SU-DHL-6 (cell line): ENCODE measurements at regions not wholly inside any gene's neighbourhood (a gene's known extent, or its start where the extent isn't known, plus 50 kb on each side); places are given as distances from the start of the nearest gene placed in this dataset.

Experiments used
- H2AFZ ChIP-seq: fragments of 200-600 bp; sonication (generic); 2 replicates; pipeline ENCODE4 v1.6.1; 2014; ENCODE audit warnings: low read depth, mild to moderate bottlenecking, moderate library complexity, mixed read lengths, antibody characterized with exemption, low read length; ENCODE audit not compliant: severe bottlenecking
- H3F3A ChIP-seq: fragments of 200-600 bp; shearing (Covaris generic); 2 replicates; pipeline ENCODE4 v1.6.0; 2016; ENCODE audit warnings: antibody characterized with exemption, mild to moderate bottlenecking; ENCODE audit not compliant: insufficient read depth
- H3K27ac ChIP-seq: fragments of 200-600 bp; sonication (generic); 2 replicates; pipeline ENCODE4 v1.5.1; 2016; ENCODE audit warnings: low read depth, mild to moderate bottlenecking, low read length, moderate library complexity, mixed read lengths
- H3K27me3 ChIP-seq: fragments of 200-600 bp; sonication (generic), shearing (Covaris generic); 2 replicates; pipeline ENCODE4 v1.6.0; 2014; ENCODE audit warnings: mild to moderate bottlenecking, low read length
- H3K36me3 ChIP-seq: fragments of 200-600 bp; sonication (generic); 2 replicates; pipeline ENCODE4 v1.6.1; 2014; ENCODE audit warnings: mild to moderate bottlenecking, low read length, mixed read lengths
- H3K4me2 ChIP-seq: fragments of 300-600, 200-600 bp; shearing (Covaris generic), sonication (generic); 2 replicates; pipeline ENCODE4 v1.6.0; 2014; ENCODE audit warnings: low read length, low read depth, mild to moderate bottlenecking; ENCODE audit not compliant: poor library complexity, severe bottlenecking
- H3K4me3 ChIP-seq: fragments of 200-600 bp; sonication (generic); 2 replicates; pipeline ENCODE4 v1.5.1; 2014; ENCODE audit warnings: antibody characterized with exemption, low read length, mild to moderate bottlenecking, mixed read lengths; ENCODE audit not compliant: insufficient read depth, poor library complexity, severe bottlenecking
- H3K79me2 ChIP-seq: fragments of 200-600 bp; sonication (generic); 2 replicates; pipeline ENCODE4 v1.6.1; 2014; ENCODE audit warnings: mild to moderate bottlenecking, low read length, moderate library complexity; ENCODE audit not compliant: insufficient read depth
- H3K9ac ChIP-seq: fragments of 200-600 bp; sonication (generic); 2 replicates; pipeline ENCODE4 v1.7.0; 2014; ENCODE audit warnings: mild to moderate bottlenecking, low read length
- H3K9me2 ChIP-seq: fragments of 200-600 bp; sonication (generic); replicated peaks from 2 replicates; pipeline ENCODE4 v1.6.1; 2014; ENCODE audit warnings: low read length; ENCODE audit not compliant: insufficient read depth
- H3K9me3 ChIP-seq: fragments of 200-600 bp; sonication (generic); 2 replicates; pipeline ENCODE4 v1.6.1; 2014; ENCODE audit warnings: low read length, mixed read lengths; ENCODE audit not compliant: insufficient read depth
- H4K20me1 ChIP-seq: fragments of 200-600 bp; sonication (generic); 2 replicates; pipeline ENCODE4 v1.6.1; 2014; ENCODE audit warnings: low read depth, mild to moderate bottlenecking, antibody characterized with exemption, low read length, moderate library complexity, mixed read lengths
- CTCF ChIP-seq: fragments of 200-600 bp; sonication (generic); IDR thresholded peaks from one replicate; pipeline ENCODE4 v1.5.1; 2017; ENCODE audit warnings: antibody characterized with exemption, mild to moderate bottlenecking, low read length, moderate library complexity; ENCODE audit not compliant: insufficient read depth, poor library complexity, severe bottlenecking
- EZH2phosphoT487 ChIP-seq: fragments of 200-600 bp; sonication (generic), shearing (Covaris generic); conservative IDR thresholded peaks from 2 replicates; pipeline ENCODE4 v1.6.1; 2018; ENCODE audit warnings: mild to moderate bottlenecking, antibody characterized with exemption, low read length, moderate library complexity, mixed read lengths

- Histone ChIP-seq H3K36me3 (no peaks in the 10 kb centered on the region), H3K9ac (no peak overlapping the region), H3F3A (no peaks in the 10 kb centered on the region; the same call in 1 of the 2 replicates), H3K4me2 (no peak overlapping the region), H3K9me3 (no peaks in the 10 kb centered on the region), H3K27me3 (no peaks in the 10 kb centered on the region), H4K20me1 (no peaks in the 10 kb centered on the region), H2AFZ (no peak overlapping the region), H3K4me3 (no peak overlapping the region), H3K79me2 (no peaks in the 10 kb centered on the region), H3K27ac (no peak overlapping the region), H3K9me2 (no peaks in the 10 kb centered on the region)
- TF ChIP-seq CTCF: no peak
- TF ChIP-seq EZH2phosphoT487: no peak
Observed at GRCh38 chr1:191618181-191618580, 540.1 kb upstream of the RGS18 start.

DNA sequence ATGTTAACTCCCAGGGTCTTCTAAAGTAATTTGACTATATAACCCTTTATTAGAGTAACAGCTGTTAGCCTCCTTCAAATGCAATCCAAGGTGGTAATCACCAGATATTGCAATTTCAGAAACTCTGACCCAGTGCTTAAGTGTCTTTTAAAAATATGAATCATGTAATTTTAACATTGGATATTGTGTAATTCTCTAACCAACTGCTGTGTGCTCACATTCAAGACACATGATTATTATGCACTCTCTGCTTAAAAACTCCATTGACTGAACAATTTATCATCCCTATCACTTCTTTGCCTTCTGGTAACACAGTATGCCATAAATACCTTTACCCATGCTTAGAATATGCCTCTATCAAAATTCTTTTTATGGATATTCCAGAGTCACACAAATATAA lies 537.4 kb upstream of the RGS18 start:
- Histone ChIP-seq H3F3A (no peaks in the 10 kb centered on the region; the same call in 1 of the 2 replicates), H3K4me2 (no peak overlapping the region), H4K20me1 (no peaks in the 10 kb centered on the region), H3K27ac (no peak overlapping the region), H3K9me2 (no peaks in the 10 kb centered on the region), H3K27me3 (no peaks in the 10 kb centered on the region), H2AFZ (no peak overlapping the region), H3K36me3 (no peaks in the 10 kb centered on the region), H3K9me3 (no peaks in the 10 kb centered on the region), H3K4me3 (no peak overlapping the region), H3K79me2 (no peaks in the 10 kb centered on the region), H3K9ac (no peak overlapping the region)
- TF ChIP-seq CTCF: no peak
- no peak for TF ChIP-seq EZH2phosphoT487

GRCh38 chr1:191624044-191624443 lies 534.2 kb upstream of the RGS18 start:
- no peaks in the 10 kb centered on the region for H3K79me2 ChIP-seq
- no peaks in the 10 kb centered on the region for H4K20me1 ChIP-seq
- H3K9ac ChIP-seq: no peak overlapping the region
- H3K9me3 ChIP-seq: no peaks in the 10 kb centered on the region
- H3K4me3 ChIP-seq: no peak overlapping the region
- H2AFZ ChIP-seq: no peak overlapping the region
- H3K27ac ChIP-seq: no peak overlapping the region
- H3K27me3 ChIP-seq: no peaks in the 10 kb centered on the region
- no peaks in the 10 kb centered on the region; the same call in 1 of the 2 replicates for H3F3A ChIP-seq
- no peaks in the 10 kb centered on the region for H3K36me3 ChIP-seq
- no peaks in the 10 kb centered on the region for H3K9me2 ChIP-seq
- no peak overlapping the region for H3K4me2 ChIP-seq
- TF ChIP-seq EZH2phosphoT487: no peak
- TF ChIP-seq CTCF: no peak
